BE2C (cell line): ENCODE measurements at regions not wholly inside any gene's neighbourhood (a gene's known extent, or its start where the extent isn't known, plus 50 kb on each side); places are given as distances from the start of the nearest gene placed in this dataset.

Experiments
- DNase-seq: peaks from one replicate; pipeline ENCODE4 v3.0.0-alpha.2; 2020
- H3K27me3 ChIP-seq: fragments of 250-450 bp; sonication (Bioruptor Pico); 2 replicates; pipeline ENCODE4 v1.5.1; 2020; ENCODE audit warnings: mild to moderate bottlenecking
- H3K36me3 ChIP-seq: fragments of 250-450 bp; sonication (Bioruptor Pico); 2 replicates; pipeline ENCODE4 v1.5.1; 2020; ENCODE audit warnings: mild to moderate bottlenecking
- H3K4me1 ChIP-seq: fragments of 250-450 bp; sonication (Bioruptor Pico); 2 replicates; pipeline ENCODE4 v1.5.1; 2020
- H3K4me3 ChIP-seq: 2 replicates; pipeline ENCODE4 v1.5.1; 2011; ENCODE audit warnings: low read depth, low read length
- H3K9me3 ChIP-seq: fragments of 250-450 bp; sonication (Bioruptor Pico); 2 replicates; pipeline ENCODE4 v1.5.1; 2020
- TF ChIP-seq, protein P1 (sequence below): IDR thresholded peaks from 2 replicates; pipeline ENCODE4 v1.5.1; 2012; ENCODE audit warnings: mild to moderate bottlenecking, low read depth, low read length

DNA sequence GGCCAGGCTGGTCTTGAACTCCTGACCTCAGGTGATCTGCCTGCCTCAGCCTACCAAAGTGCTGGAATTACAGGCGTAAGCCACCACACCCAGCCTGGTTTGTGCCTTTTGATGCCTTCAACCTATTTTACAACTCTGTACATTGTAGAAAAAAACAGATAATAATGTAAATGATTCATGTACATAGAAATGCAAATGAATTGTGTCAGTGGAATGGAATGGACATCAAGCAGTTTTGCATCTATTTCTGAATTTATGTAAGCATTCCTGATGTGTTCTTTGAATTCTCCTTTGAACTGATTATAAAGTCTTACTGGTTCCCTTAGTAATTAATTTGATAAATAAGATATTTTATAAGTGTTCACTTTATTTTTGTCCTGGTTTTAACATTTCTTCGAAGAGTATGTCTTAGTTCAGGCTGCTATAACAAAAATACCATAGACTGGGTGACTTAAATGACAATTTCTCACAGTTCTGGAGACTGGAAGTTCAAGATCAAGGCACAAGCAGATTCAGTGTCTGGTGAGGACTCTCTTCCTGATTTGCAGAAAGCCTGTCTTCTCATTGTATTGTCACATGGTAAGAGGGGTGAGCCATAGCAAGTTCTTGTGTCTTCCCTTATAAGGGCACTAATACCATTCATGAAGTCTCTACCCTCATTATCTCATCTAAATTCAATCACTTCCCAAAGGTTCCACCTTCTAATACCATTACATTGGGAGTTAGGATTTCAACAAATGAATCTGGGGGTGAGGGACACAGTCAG, 162.2 kb upstream of the S100G start:
- Histone ChIP-seq H3K9me3 (no peaks in the 10 kb centered on the region), H3K4me1 (no peaks in the 10 kb centered on the region), H3K4me3 (no peak overlapping the region), H3K36me3 (no peaks in the 10 kb centered on the region), H3K27me3 (no peaks in the 10 kb centered on the region)
- TF ChIP-seq, protein P1, sequence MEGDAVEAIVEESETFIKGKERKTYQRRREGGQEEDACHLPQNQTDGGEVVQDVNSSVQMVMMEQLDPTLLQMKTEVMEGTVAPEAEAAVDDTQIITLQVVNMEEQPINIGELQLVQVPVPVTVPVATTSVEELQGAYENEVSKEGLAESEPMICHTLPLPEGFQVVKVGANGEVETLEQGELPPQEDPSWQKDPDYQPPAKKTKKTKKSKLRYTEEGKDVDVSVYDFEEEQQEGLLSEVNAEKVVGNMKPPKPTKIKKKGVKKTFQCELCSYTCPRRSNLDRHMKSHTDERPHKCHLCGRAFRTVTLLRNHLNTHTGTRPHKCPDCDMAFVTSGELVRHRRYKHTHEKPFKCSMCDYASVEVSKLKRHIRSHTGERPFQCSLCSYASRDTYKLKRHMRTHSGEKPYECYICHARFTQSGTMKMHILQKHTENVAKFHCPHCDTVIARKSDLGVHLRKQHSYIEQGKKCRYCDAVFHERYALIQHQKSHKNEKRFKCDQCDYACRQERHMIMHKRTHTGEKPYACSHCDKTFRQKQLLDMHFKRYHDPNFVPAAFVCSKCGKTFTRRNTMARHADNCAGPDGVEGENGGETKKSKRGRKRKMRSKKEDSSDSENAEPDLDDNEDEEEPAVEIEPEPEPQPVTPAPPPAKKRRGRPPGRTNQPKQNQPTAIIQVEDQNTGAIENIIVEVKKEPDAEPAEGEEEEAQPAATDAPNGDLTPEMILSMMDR = no peak
- DNase-seq = no peak

DNA sequence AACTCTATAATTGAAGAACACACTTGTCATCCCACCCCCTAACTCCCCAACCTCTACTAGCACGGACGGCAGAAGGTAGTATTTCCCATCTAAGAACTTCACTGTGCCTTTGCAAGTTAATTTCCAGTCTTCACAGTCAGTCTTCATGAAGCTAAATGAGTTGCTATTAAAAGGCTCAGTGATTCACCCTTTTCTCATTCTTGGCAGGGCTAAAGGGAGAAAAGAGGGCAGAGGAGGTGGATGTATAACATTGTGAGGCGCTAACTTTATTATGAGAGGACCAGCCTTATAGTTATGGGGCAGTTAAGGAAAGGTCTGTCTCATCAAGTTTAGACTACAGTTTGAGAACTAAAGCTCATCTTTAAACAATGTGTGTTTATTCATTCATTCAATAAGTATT, 161.0 kb upstream of the S100G start:
- no peaks in the 10 kb centered on the region for H3K4me1 ChIP-seq
- H3K4me3 ChIP-seq = no peak overlapping the region
- DNase-seq = no peak
- no peaks in the 10 kb centered on the region for H3K36me3 ChIP-seq
- TF ChIP-seq, protein P1 = no peak
- H3K9me3 ChIP-seq = no peaks in the 10 kb centered on the region
- H3K27me3 ChIP-seq = no peaks in the 10 kb centered on the region

DNA sequence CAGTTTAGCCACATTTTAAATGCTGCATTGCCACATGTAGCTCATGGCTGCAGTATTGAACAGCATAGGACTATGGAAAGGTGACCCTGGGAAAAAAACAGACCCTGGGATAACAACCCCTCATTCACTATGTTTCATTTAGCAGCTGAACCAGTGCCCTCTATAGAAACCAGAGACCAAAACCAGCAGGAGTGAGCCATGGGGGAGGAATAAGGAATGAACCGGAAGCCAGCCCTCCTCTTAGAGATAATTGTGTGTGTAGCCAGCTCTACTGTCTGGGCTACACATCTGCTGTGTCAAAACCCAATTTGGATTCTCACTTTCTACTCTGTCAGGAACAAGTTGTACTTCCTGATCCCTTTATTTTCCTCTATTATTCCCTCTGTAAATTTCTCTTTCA, 158.5 kb upstream of the S100G start:
- Histone ChIP-seq H3K27me3 (no peaks in the 10 kb centered on the region), H3K4me1 (no peaks in the 10 kb centered on the region)

DNA sequence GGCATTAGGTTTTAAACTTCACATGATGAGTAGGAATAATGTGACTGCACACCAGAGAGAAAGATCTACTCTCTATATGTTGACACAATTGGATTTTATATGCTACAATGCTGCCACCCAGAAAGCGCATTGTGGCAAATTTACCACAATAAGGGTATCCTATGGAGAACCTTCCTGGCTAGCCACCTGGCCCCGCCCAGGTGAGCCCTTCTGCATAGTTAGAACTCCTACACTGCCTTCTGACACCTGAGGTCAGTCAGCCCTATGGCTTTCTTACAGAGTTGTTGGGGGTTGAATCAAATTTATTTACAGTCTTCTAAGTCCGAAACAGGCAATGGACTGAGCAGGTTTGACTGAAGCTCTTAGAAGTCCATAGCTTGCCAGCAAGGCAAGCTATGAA, 153.8 kb upstream of the S100G start:
- no peaks in the 10 kb centered on the region for H3K4me1 ChIP-seq

More for the DNA sequence above, 158.5 kb upstream of the S100G start:
- H3K4me3 ChIP-seq = no peak overlapping the region
- H3K9me3 ChIP-seq = no peaks in the 10 kb centered on the region
- TF ChIP-seq, protein P1 = no peak
- no peak for DNase-seq
- no peaks in the 10 kb centered on the region for H3K36me3 ChIP-seq

DNA sequence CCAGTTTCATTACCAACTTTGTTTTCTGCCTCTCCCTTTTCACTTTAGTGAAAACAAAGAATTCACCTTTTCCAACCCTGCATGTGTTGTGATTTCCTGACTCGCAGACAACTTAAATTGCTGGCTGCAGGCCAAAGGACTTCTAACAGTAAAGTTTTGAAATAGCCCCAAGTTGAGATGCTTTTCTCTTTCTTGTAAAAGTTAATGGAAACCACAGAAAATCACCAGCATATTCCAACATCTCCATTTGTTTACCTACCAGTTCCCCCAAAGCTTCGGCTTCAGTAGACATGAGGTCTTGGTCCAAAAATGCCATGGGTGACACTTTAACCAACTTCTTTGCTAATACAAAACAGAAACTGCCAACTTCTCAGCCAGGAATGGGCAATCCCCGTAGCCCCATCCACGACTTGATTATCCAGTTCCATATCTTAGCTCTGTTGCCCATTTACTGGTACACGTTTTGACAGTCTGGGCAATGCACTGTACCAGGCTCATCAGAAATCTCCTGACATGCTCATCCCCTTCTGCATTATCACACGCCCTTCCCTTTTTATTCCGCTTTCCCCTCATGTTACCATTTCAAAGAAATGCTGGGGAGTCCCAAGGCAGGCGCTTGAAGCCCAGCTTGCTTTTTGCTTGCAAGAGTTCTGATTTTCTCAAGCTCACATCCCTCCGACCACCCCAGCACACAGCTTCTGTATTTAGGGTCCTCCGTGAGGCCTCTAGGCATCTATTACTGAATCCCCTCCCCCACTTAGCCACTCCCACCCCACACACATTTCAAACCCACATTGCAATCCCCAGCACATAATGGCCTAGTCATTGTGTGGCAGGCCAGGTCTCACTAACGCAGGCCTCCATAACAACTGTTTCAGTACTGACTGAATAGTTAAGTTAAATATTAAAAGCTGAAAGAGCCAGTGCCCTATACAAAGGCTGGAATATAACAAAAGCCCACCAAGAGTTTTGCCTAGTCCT, 137.9 kb upstream of the S100G start:
- Histone ChIP-seq H3K4me1 (no peaks in the 10 kb centered on the region), H3K9me3 (no peaks in the 10 kb centered on the region), H3K27me3 (no peaks in the 10 kb centered on the region), H3K4me3 (no peak overlapping the region), H3K36me3 (no peaks in the 10 kb centered on the region)
- TF ChIP-seq, protein P1 = no peak
- no peak for DNase-seq

More for the DNA sequence above, 153.8 kb upstream of the S100G start:
- no peaks in the 10 kb centered on the region for H3K36me3 ChIP-seq
- H3K27me3 ChIP-seq = no peaks in the 10 kb centered on the region
- TF ChIP-seq, protein P1 = no peak
- no peak for DNase-seq
- H3K4me3 ChIP-seq = no peak overlapping the region
- H3K9me3 ChIP-seq = no peaks in the 10 kb centered on the region
